ENCODE measurements at regions not wholly inside any gene's neighbourhood (a gene's known extent, or its start where the extent isn't known, plus 50 kb on each side); places are given as distances from the start of the nearest gene placed in this dataset.

GRCh38 chr2:59366288-59366687 lies 1125.2 kb upstream of the FANCL start:
- no peak for TF ChIP-seq SPI1 (IDR thresholded peaks at IDR 0.05; ENCODE audit: borderline replicate concordance, low read depth)
- no peak for TF ChIP-seq REST (IDR thresholded peaks at IDR 0.05; ENCODE audit: insufficient replicate concordance, low read depth)
- no peak for TF ChIP-seq POLR2AphosphoS5 (IDR thresholded peaks at IDR 0.05; ENCODE audit: low read depth)
- no peak for TF ChIP-seq GABPA (IDR thresholded peaks at IDR 0.05; ENCODE audit: low read depth)
- TF ChIP-seq, protein P1, sequence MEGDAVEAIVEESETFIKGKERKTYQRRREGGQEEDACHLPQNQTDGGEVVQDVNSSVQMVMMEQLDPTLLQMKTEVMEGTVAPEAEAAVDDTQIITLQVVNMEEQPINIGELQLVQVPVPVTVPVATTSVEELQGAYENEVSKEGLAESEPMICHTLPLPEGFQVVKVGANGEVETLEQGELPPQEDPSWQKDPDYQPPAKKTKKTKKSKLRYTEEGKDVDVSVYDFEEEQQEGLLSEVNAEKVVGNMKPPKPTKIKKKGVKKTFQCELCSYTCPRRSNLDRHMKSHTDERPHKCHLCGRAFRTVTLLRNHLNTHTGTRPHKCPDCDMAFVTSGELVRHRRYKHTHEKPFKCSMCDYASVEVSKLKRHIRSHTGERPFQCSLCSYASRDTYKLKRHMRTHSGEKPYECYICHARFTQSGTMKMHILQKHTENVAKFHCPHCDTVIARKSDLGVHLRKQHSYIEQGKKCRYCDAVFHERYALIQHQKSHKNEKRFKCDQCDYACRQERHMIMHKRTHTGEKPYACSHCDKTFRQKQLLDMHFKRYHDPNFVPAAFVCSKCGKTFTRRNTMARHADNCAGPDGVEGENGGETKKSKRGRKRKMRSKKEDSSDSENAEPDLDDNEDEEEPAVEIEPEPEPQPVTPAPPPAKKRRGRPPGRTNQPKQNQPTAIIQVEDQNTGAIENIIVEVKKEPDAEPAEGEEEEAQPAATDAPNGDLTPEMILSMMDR (IDR thresholded peaks at IDR 0.05; ENCODE audit: insufficient read depth, low read length) = no peak
- H3K4me3 ChIP-seq (replicated peaks; ENCODE audit: insufficient read depth, low read length) = no peak overlapping the region
- H3K27me3 ChIP-seq (ENCODE audit: insufficient read depth, poor library complexity, severe bottlenecking) = no peaks in the 10 kb centered on the region
- H3K27ac ChIP-seq (replicated peaks) = no peak overlapping the region
- DNase-seq (ENCODE audit: low read depth in 1 of 2, low spot score in 1 of 2) = no peak

GRCh38 chr2:59354498-59354897 lies 1113.4 kb upstream of the FANCL start:
- DNase-seq (ENCODE audit: low read depth in 1 of 2, low spot score in 1 of 2) = no peak
- no peak for TF ChIP-seq REST (IDR thresholded peaks at IDR 0.05; ENCODE audit: insufficient replicate concordance, low read depth)
- no peak for TF ChIP-seq GABPA (IDR thresholded peaks at IDR 0.05; ENCODE audit: low read depth)
- TF ChIP-seq, protein P1 (IDR thresholded peaks at IDR 0.05; ENCODE audit: insufficient read depth, low read length) = no peak
- no peak for TF ChIP-seq SPI1 (IDR thresholded peaks at IDR 0.05; ENCODE audit: borderline replicate concordance, low read depth)
- Histone ChIP-seq H3K27me3 (ENCODE audit: insufficient read depth, poor library complexity, severe bottlenecking) (no peaks in the 10 kb centered on the region), H3K27ac (replicated peaks) (no peak overlapping the region), H3K4me3 (replicated peaks; ENCODE audit: insufficient read depth, low read length) (no peak overlapping the region)

GRCh38 chr2:59353306-59353921 lies 1112.3 kb upstream of the FANCL start:
- Histone ChIP-seq H3K4me3 (replicated peaks; ENCODE audit: insufficient read depth, low read length) (no peak overlapping the region), H3K27me3 (ENCODE audit: insufficient read depth, poor library complexity, severe bottlenecking) (no peaks in the 10 kb centered on the region), H3K27ac (replicated peaks) (no peak overlapping the region)
- TF ChIP-seq REST (IDR thresholded peaks at IDR 0.05; ENCODE audit: insufficient replicate concordance, low read depth) (no peak), POLR2AphosphoS5 (IDR thresholded peaks at IDR 0.05; ENCODE audit: low read depth) (no peak), SPI1 (IDR thresholded peaks at IDR 0.05; ENCODE audit: borderline replicate concordance, low read depth) (no peak), GABPA (IDR thresholded peaks at IDR 0.05; ENCODE audit: low read depth) (no peak)
- TF ChIP-seq, protein P1 (IDR thresholded peaks at IDR 0.05; ENCODE audit: insufficient read depth, low read length) = no peak
- no peak for DNase-seq (ENCODE audit: low read depth in 1 of 2, low spot score in 1 of 2)

All from HL-60 (cell line).